ENCODE measurements at regions not wholly inside any gene's neighbourhood (a gene's known extent, or its start where the extent isn't known, plus 50 kb on each side); places are given as distances from the start of the nearest gene placed in this dataset.

- DNase-seq (ENCODE audit: low read depth) = no peak
Measured at GRCh38 chrX:39953879-39954278, 143.9 kb downstream of the BCOR start.

DNA sequence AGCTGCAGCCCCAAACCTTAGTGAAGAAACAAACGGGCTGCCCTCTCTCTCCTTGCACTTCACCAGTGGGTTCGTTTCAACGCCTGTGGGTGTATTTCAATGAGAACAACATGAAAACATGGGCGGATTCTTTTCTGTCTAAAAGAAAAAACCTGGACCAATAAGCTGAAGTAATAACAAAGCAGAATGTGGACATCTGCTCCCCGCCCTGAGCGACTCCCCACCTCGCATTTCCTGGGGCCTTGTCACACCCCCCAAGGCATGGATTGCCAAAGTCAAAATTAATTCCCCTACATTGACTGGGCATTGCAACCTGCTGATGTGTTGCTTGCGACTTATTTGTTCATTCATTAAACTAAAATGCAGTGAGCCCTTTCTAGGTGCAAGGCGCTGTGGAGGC is 142.9 kb downstream of the BCOR start:
- DNase-seq (ENCODE audit: low read depth) = no peak

DNA sequence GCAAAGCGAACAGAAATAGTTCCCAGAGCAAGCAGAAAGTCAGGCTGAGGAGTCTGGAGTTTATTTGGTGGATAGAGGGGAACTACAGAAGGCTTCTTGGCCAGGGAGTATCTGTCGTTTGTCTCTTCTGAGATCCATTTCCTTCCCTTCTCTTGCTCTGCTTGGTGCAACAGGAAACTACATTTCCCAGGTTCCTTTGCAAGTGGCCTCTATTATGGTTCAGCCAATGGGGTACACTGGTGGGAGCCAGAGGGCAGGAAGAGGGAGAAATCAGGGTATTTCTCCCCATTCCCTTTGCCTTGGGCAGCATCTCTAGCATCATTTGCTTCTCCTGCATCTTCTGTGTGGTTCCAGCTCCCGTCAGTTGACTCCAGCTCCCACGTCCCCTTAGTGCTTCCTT is 142.1 kb downstream of the BCOR start:
- no peak for DNase-seq (ENCODE audit: low read depth)

GRCh38 chrX:39956803-39957394 is 140.9 kb downstream of the BCOR start:
- DNase-seq (ENCODE audit: low read depth) = no peak

DNA sequence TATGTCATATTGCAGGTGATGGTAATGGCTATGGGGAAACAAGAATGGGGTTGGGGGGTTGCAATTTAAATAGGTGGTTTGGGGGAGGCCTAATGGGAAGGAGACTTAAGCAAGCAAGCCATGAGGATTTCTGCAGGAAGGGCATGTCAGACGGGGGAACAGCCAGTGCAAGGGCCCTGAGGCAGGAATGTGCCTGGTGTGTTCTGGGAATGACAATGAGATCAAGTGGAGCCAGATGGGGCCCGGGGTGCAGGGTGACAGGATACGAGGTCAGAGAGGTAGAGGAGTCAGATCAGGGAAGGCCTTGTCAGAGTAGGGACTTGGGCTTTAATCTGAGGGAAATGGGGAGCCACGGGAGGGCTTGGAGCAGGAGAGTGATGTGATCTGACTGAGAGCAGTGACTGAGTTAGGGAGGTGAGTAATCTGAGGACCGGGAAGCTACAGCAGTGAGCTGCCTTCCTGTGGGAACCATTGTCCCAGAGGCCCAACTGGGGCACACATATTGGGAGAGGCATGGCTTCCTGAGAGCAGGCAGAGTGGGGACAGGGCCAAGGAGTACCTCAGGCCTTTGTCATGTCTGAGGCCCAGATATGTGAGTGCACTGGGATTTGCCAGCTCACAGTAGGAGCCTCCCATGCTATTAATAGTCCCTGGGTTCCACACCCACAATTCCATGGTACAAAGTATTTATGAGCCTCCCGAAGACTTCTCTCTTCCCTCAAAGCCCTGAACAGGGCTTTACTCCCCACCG is 139.8 kb downstream of the BCOR start:
- no peak for DNase-seq (ENCODE audit: low read depth)

- no peak for DNase-seq (ENCODE audit: low read depth)
Measured at GRCh38 chrX:39958850-39959249, 138.9 kb downstream of the BCOR start.

DNA sequence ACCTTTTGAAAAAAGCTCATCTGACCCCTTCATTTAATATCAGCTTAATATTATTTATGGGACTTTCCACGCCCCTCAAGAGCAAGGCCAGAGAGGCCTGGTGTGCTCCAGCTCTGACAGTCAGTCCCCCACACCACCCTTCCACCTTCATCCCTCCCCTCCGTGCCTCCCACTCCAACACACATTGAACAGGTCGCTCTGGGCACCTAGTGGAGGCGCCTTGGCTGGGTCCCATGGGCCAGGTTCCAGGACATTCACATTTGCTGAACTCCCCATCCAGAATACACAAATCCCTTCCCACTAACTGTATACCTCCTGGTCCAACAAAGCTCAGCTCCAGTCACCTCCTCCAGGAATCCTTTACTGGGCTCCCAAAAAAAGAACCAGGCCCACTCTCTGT is 137.5 kb downstream of the BCOR start:
- no peak for DNase-seq (ENCODE audit: low read depth)

- DNase-seq (ENCODE audit: low read depth) = no peak
Measured at GRCh38 chrX:39961441-39961840, 136.3 kb downstream of the BCOR start.

DNA sequence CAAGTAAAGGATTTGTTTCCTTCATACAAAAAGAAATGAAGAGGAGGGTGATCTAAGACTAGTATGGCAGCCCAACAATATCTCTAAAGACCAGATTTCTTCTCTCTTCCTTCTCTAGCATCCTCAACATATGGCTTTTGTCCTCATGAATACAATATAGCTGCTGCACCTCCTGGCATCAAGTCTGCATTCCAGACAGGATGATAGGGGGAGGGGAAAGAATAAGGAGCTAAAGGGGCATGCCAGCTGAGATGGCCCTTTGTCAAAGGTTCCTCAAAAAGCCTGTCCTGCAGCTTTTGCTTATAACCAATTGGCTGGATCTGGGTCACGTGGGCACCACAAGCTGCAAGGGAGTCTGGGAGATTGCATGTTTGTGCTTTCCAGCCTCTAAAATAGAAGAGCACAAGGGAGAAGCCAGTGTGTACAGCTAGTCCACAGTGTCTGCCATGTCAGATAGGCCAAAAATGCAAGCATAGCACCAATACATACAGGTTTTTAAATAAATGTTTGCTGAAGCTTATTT is 132.6 kb downstream of the BCOR start:
- DNase-seq (ENCODE audit: low read depth) = no peak

DNA sequence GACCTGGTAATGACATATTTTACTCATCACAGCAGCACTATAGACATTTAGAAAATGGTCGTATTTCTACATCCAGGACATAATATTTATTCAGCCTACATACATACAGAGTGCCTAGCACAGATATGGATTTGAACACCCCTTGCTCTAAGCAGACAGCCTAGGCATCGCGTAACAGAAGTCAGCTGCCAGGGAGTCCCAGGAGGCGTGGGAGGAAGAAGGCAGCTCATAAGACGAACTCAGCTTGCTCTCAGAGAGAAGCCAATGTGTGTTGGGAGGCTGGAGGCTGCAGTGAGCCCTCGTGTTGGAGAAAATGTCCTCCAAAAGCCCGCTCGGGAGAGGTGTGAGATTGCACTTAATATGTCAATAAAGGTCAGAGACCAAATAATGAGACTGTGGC is 131.6 kb downstream of the BCOR start:
- DNase-seq (ENCODE audit: low read depth) = no peak

GRCh38 chrX:39967348-39967747 is 130.4 kb downstream of the BCOR start:
- no peak for DNase-seq (ENCODE audit: low read depth)

DNA sequence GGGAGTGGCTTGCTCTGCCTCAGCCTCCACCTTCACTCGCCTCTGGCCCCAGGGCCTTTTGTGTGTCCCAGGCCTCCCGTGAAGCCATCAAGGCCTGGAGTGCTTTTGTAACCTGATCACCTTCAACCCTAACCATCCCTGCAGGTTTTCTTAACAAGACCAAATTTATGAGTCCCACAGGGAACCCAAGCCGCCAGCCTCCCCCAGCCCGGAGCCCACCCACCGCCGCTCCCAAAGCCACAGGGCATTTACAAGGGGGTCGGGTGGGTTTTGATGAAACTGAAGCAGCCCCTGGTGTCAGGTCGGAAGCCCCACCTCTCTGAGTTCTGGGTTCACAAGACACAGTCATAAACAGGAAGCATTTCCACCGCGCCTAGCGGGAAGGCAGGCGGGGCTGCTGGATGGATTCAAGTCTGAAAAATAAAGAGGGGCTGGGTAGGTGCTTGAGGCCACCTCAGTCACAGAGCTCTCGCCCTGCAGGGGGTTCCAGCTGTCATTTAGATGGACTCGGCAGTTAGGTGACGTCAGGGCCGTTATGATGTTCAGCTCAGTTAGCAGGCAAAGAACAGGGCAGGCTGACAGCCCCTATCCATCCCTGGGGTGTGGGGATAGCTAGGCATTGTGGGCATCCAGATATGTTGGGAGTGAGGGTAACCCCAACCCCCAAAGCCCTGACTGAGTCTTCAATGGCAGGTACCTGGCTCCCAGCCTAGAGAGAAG is 128.5 kb downstream of the BCOR start:
- DNase-seq (ENCODE audit: low read depth) = no peak

GRCh38 chrX:39969819-39970504 is 127.8 kb downstream of the BCOR start:
- DNase-seq (ENCODE audit: low read depth) = no peak

DNA sequence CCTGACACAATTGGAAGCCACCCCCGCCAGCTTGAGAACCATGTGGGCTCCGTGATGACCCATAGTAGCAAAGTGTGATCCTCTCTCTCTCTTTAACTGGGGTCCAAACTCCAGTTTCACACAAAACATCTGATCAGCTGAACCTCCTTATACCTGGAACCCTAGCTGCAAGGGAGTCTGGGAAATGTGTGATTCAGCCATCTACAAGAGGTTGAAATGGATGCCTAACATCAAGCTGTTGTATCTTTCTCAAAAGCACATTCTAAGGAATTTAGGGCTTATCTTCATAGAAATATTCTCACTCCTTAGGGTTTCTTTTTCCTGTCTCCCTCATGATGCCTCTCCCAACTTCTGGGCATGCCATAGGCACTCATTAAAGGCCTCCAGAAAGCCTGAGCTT is 126.0 kb downstream of the BCOR start:
- no peak for DNase-seq (ENCODE audit: low read depth)

- DNase-seq (ENCODE audit: low read depth) = no peak
Measured at GRCh38 chrX:39972340-39972739, 125.4 kb downstream of the BCOR start.

GRCh38 chrX:39973810-39974209 is 123.9 kb downstream of the BCOR start:
- DNase-seq (ENCODE audit: low read depth) = no peak

DNA sequence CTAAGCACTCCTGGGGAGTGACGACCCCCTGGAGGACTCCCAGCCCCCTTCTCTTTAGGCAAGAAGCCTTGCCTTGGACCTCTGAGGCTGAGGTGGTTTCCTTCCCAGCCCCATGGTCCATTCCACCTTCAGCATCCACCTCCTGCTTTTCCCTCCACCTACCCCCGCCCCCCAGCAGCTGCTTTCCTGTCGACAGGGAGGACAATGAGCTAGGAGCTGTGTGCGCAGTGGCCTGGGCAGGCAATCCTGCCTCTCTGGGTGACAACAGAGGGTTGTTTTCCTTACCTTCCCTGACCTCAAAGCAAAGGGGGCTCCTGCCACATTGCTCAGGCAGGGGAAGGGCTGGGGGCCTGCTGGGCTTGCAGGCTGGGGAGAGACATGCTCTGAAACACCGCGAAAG is 123.5 kb downstream of the BCOR start:
- DNase-seq (ENCODE audit: low read depth) = no peak

GRCh38 chrX:39975101-39975925 is 122.4 kb downstream of the BCOR start:
- DNase-seq (ENCODE audit: low read depth) = no peak

DNA sequence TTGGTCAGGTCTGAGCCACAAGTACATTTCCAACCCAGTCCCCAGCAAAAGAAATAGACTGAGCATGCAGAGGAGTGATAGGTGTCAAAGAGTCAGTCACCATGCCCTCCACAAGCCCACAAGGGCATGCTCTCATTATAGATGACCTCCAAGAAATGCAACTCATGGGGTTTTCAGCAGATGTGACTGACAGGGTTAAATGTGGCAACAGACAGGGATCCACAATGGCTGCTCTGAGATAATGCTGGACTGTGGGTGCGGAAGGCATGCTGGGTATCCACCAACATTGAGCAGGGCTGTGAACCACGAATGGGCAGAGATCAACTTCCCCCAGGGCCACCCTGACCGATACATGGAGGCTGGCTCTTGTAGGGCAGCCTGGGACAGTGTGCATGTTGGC is 115.8 kb downstream of the BCOR start:
- no peak for DNase-seq (ENCODE audit: low read depth)

DNA sequence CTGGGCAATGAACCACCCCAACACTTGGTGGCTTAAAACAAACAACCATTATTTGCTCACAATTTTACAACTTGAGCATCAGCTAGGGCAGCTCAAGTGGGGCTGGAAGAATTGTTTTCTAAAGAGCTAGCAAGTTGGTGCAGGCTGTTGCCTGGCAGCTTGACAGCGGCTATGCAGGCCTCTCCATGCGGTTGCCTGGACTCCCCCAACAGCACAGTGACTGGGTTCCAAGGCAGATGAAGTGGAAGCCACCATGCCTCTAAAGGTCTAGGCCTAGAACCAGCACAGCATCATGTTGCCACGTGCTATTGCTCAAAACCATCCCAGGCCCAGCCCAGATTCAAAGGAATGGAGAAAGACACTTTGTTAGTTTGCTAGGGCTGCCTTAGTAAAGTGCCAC is 114.8 kb downstream of the BCOR start:
- no peak for DNase-seq (ENCODE audit: low read depth)

GRCh38 chrX:39983715-39984114 is 114.0 kb downstream of the BCOR start:
- DNase-seq (ENCODE audit: low read depth) = no peak

All from activated gamma-delta T cell treated with anti-CD3 and anti-CD28 coated beads, Interleukin-2, amount 50 U/mL, for 16 hours (primary cell).